Lower leg skin (tissue), 3 donors: ENCODE measurements at regions not wholly inside any gene's neighbourhood (a gene's known extent, or its start where the extent isn't known, plus 50 kb on each side); places are given as distances from the start of the nearest gene placed in this dataset.

Source experiments
- CTCF ChIP-seq, 3 donors: fragments of 450-650 bp; IDR thresholded peaks; one replicate each; pipeline ENCODE4 v1.5.1; 2016; ENCODE audit warnings: antibody characterized with exemption in 3 of 3, mild to moderate bottlenecking in 3 of 3, moderate library complexity in 2 of 3
- POLR2A ChIP-seq, 2 donors: fragments of 450-650 bp; IDR thresholded peaks; one replicate each; pipeline ENCODE4 v1.6.1; 2016 to 2017; ENCODE audit warnings: antibody characterized with exemption in 2 of 2, mild to moderate bottlenecking in 1 of 2, moderate library complexity in 1 of 2

- TF ChIP-seq CTCF (IDR thresholded peaks at IDR 0.05) (no peak), POLR2A (IDR thresholded peaks at IDR 0.05) (no peak)
Observed at GRCh38 chrY:8610620-8611019, 726.6 kb upstream of the TSPY4 start.
